ENCODE measurements at regions not wholly inside any gene's neighbourhood (a gene's known extent, or its start where the extent isn't known, plus 50 kb on each side); places are given as distances from the start of the nearest gene placed in this dataset.
A peak's percentile ranks its signal among the peaks of the same experiment; 100 is the strongest.

DNA sequence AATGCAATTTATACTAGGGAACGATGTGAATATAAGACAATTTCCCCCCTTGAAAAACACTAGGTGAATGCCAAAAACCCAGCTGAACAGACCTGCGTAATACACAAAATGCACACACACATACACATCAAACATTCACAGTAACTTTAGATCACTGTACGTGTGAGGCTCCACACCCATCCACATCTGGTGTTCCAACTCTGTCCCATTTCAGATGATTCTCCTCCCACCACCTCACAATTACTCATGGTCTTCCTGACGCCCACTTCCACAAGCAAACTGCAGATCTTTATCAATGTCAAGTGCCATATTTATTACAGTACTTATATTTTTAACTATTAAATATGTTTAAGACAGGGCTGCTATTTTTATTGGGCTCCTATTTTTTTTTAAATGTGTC is 57.8 kb upstream of the TENM4 start:
- DNase-seq: no peak

DNA sequence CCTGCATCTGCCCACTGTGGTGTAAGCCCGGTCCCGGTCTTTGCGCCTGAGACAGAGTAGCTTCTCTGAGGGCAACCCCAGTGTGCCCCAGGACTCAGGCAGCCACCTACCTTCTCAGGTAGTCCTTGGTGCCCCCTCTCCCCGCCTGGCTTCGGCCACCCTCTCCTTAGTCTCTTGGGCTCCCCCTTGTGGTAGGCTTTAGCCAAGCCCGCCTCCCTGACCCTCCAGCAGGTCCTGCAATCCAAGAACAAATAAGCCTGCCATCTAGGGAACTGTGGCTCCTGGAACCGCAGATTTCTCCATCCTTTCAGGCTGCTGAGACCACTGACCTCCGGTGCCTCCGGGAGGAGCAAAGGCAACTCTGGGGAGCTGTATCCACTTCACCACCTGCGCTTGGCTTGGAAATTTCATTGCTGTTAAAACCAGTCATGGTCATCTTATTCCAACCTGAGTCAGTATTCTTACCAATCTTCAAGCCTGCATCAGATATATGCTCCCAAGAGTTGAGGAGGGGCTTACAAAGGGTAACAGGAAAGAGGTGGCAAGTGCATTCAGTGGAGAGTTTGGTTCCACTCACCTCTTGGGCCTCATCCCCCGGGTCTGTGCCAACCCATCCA is 52.8 kb upstream of the TENM4 start:
- DNase-seq: peak in 1 of 4 experiments; percentile 1

DNA sequence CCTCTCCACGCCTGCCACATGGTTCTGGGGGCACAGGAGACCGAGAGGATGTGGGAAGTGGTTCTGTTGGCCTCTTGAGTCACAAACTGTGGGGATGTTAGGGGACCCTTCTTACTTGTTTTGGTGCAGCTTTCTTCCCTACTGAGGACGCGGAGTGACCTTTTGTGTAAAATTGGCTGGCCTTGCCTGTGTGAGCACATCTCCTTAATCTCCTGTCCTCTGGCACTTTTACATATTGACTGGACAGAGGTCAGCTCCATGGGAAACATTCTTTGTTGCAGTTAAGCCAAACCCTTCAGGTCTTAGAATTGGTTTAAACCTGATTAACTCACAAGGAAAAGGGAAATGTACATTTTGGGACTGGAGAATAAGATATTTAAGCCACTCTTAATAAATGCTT is 51.2 kb upstream of the TENM4 start:
- no peak for DNase-seq
